ENCODE measurements at regions not wholly inside any gene's neighbourhood (a gene's known extent, or its start where the extent isn't known, plus 50 kb on each side); places are given as distances from the start of the nearest gene placed in this dataset.
"Not testable (repeated sequence)": the region's sequence is repeated elsewhere in the genome, so short reads cannot be mapped to it uniquely, and the experiment has no call there.

DNA sequence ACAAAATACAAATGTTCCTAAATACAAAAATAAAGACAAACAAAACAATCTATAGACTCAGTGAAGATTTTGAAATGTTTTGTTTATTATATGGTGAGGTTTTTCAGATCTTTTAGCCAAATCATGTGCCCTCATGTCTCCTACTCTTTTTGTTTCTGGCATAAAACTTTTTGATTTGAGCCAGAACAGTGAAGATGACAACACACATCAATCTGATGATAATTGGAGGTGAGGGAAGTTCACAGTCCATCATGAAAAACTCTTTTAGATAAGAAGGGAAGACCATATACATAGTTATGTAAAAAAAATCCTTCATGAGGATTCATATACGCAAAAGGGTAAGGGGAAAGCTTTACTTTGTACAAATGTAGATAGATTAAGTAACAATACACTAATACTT lies 75.1 kb upstream of the OSBPL11 start:
- H3K4me3 ChIP-seq (ENCODE audit: low read depth, low read length), result no peak overlapping the region
- DNase-seq (ENCODE audit: low read depth), result no peak
- TF ChIP-seq, protein P1, sequence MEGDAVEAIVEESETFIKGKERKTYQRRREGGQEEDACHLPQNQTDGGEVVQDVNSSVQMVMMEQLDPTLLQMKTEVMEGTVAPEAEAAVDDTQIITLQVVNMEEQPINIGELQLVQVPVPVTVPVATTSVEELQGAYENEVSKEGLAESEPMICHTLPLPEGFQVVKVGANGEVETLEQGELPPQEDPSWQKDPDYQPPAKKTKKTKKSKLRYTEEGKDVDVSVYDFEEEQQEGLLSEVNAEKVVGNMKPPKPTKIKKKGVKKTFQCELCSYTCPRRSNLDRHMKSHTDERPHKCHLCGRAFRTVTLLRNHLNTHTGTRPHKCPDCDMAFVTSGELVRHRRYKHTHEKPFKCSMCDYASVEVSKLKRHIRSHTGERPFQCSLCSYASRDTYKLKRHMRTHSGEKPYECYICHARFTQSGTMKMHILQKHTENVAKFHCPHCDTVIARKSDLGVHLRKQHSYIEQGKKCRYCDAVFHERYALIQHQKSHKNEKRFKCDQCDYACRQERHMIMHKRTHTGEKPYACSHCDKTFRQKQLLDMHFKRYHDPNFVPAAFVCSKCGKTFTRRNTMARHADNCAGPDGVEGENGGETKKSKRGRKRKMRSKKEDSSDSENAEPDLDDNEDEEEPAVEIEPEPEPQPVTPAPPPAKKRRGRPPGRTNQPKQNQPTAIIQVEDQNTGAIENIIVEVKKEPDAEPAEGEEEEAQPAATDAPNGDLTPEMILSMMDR (IDR thresholded peaks at IDR 0.05; ENCODE audit: insufficient read depth, low read length), result no peak

DNA sequence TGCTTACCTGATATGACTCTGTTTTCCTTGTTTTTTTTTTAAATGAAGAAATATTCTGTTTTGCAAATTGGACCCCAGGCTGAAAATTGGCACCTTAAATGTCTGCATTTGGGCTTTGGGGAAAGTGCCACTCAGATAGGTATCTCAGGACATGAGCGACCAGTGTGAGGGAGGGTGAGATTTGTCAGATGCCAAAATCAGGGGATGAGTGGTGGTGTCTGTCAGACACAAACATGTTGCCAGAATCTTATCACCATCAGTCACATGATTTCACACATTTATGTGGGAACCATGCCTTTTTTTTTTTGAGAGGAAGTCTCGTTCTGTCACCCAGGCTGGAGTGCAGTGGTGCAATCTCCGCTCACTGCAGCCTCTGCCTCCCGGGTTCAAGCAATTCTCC lies 75.6 kb upstream of the OSBPL11 start:
- H3K4me3 ChIP-seq (ENCODE audit: low read depth, low read length), result no peak overlapping the region
- TF ChIP-seq, protein P1 (IDR thresholded peaks at IDR 0.05; ENCODE audit: insufficient read depth, low read length), result no peak
- no peak for DNase-seq (ENCODE audit: low read depth)

DNA sequence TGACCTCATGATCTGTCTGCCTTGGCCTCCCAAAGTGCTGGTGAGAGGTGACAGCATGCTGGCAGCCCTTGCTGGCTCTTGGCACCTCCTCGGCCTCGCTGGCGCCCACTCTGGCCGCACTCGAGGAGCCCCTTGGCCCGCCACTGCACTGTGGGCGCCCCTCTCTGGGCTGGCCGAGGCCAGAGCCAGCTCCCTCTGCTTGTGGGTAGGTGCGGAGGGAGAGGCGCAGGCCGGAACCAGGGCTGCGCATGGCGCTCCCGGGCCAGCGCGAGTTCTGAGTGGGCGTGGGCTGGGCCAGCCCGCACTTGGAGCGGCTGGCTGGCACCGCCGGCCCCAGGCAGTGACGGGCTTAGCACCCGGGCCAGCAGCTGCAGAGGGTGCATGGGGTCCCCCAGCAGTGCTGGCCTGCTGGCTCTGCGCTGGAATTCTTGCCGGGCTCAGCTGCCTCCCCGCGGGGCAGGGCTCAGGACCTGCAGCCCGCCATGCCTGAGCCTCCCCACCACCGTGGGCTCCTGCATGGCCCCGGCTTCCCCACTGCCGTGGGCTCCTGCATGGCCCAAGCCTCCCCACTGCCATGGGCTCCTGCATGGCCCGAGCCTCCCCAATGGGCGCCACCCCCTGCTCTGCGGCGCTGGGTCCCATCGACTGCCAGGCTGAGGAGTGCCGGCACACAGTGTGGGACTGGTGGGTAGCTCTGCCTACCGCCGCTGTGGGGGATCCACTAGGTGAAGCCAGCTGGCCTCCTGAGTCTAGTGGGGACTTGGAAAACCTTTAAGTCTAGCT lies 76.4 kb upstream of the OSBPL11 start:
- DNase-seq (ENCODE audit: low read depth), result no peak
- TF ChIP-seq, protein P1 (IDR thresholded peaks at IDR 0.05; ENCODE audit: insufficient read depth, low read length), result no peak
- H3K4me3 ChIP-seq (ENCODE audit: low read depth, low read length), result no peak overlapping the region

DNA sequence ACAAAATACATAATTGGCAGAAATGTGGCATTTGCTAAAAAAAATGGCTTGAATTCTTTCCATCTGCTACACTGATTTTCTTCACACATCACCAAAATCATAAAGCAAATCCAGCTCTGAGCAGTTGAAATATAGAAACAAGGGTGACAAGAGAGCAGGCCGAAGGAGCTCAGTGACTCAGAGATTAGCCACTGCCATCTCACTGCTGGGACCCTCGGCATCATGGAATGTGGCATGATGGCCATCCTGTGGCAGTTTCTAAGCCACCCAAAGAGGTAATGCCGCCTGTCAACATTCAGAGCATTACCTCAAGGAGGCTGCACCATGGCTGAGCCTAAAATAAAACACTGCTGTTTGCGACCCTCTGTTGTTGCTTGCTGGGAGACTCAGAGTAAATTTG lies 80.5 kb upstream of the OSBPL11 start:
- TF ChIP-seq, protein P1 (IDR thresholded peaks at IDR 0.05; ENCODE audit: insufficient read depth, low read length), result no peak
- no peak for DNase-seq (ENCODE audit: low read depth)
- no peak overlapping the region for H3K4me3 ChIP-seq (ENCODE audit: low read depth, low read length)

DNA sequence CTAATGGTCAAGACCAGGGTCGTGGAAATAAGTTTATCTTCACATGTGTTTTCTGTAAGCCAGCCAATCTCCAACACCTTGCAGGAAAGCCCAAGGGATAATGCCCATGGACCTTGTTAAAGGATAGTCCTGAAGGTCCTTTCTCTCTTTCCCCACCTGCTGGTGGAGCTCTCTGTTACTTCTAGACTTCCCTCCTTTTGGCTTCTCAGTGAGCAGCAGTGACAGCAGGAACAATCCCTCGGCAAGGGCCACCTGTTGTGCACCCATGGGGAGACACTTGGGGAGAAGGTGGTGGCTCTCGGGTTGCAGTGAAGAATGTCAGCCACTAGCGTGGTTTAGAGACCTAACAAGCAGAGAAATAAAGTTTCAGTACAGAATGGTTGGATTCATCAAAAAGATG lies 84.0 kb upstream of the OSBPL11 start:
- no peak overlapping the region for H3K4me3 ChIP-seq (ENCODE audit: low read depth, low read length)
- TF ChIP-seq, protein P1 (IDR thresholded peaks at IDR 0.05; ENCODE audit: insufficient read depth, low read length), result no peak
- DNase-seq (ENCODE audit: low read depth), result no peak

DNA sequence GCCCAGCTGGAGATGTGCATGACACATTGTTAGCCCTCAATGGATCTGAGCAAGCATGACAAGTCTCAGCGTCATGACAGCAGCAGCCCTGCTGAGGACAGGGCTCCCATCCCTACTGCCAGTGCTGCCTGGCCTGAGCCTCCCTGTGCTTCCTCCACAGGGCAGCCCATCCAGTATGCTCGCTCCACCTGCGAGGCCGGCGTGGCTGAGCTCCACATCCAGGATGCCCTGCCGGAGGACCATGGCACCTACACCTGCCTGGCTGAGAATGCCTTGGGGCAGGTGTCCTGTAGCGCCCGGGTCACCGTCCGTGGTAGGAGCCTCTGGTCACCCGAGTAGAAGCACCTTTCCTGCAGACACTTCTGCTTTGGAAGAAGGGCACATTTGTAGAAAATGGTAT lies 85.8 kb upstream of the OSBPL11 start:
- no peak for DNase-seq (ENCODE audit: low read depth)
- H3K4me3 ChIP-seq (ENCODE audit: low read depth, low read length), result no peak overlapping the region
- TF ChIP-seq, protein P1 (IDR thresholded peaks at IDR 0.05; ENCODE audit: insufficient read depth, low read length), result no peak

DNA sequence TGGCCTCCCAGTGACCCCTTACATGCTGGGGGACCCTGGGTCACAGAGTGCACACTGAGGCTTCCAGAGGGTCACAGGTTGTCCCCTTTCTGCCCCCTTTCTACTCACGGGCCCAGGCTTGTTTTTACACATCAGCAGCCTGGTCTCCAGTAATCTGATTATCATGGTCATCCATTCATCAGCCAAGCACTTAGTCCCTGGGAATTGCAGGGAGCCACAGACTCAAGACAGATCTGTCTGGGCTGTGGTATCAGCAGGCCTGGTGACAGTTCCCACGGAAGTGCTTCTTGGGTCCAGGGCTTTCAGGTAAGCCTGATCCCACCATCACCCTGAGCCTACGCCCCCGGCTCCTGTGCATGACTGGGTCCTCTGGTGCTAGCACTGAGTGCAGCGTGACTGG lies 86.6 kb upstream of the OSBPL11 start:
- DNase-seq (ENCODE audit: low read depth); H3K4me3 ChIP-seq (ENCODE audit: low read depth, low read length): not testable (repeated sequence)

DNA sequence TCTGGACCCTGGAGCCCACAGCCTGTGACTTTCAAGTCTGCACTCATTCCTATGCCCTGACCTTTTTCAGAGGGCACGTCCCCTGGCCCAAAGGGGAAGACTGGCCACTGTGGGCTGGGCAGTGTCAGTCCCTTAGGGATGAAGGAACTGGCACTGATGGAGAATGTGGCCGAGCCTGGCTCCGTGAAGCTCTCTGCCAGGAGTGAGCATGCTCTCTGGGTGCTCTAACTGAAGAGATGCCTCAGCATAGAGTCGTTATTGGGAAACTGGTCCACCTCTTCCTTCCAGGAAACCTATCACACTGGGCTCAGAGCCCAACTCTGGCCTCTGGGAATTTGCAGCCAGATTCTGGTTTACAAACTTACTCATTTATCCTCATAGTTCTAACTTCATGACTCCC lies 87.3 kb upstream of the OSBPL11 start:
- not testable (repeated sequence) for H3K4me3 ChIP-seq (ENCODE audit: low read depth, low read length)
- DNase-seq (ENCODE audit: low read depth), result peak; percentile 85

All from fibroblast of the aortic adventitia (primary cell).